ENCODE measurements at regions not wholly inside any gene's neighbourhood (a gene's known extent, or its start where the extent isn't known, plus 50 kb on each side); places are given as distances from the start of the nearest gene placed in this dataset.

GRCh38 chr12:128138125-128138524 lies 128.8 kb upstream of the TMEM132C start:
- no peak for TF ChIP-seq POLR2A (IDR thresholded peaks at IDR 0.05)
- no peak for TF ChIP-seq CTCF (IDR thresholded peaks at IDR 0.05)

Measured in heart left ventricle (tissue), 13 donors.